ENCODE measurements at regions not wholly inside any gene's neighbourhood (a gene's known extent, or its start where the extent isn't known, plus 50 kb on each side); places are given as distances from the start of the nearest gene placed in this dataset.
A peak's percentile ranks its signal among the peaks of the same experiment; 100 is the strongest.

DNA sequence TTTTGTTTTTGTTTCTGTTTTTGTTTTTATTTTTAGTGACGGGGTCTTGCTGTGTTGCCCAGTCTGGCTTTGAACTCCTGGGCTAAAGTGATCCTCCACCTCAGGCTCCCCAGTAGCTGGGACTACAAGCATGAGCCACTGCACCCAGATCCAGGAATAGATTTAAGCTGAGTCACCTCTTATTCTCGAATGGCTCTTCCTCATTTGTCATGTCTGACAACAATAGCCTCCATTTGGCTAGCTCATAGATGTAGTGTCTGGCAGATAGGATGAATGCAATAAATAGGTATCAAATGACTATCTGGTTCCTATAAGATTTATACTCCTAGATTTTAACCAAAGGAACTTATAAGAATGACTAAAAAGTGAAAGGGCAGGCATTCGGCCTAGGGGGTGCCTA lies 172.9 kb downstream of the TMEM26 start:
- Histone ChIP-seq H4K20me1 (ENCODE audit: insufficient read depth, low read length) (no peaks in the 10 kb centered on the region), H3K9ac (ENCODE audit: low read depth, low read length) (no peak overlapping the region), H3K4me2 (ENCODE audit: insufficient read depth, low read length) (no peak overlapping the region), H3K9me3 (ENCODE audit: insufficient read depth, low read length, severe bottlenecking) (no peaks in the 10 kb centered on the region), H3K79me2 (ENCODE audit: insufficient read depth, low read length) (no peaks in the 10 kb centered on the region), H3K27ac (ENCODE audit: low read length) (no peak overlapping the region), H2AFZ (ENCODE audit: low read depth, low read length) (no peak overlapping the region), H3K36me3 (ENCODE audit: insufficient read depth, low read length) (no peaks in the 10 kb centered on the region), H3K4me3 (ENCODE audit: low read depth in 1 of 2, low read length in 2 of 2) (no peak overlapping the region), H3K27me3 (ENCODE audit: insufficient read depth, low read length, poor library complexity) (no peaks in the 10 kb centered on the region), H3K4me1 (ENCODE audit: insufficient read depth, low read length) (peaks cover 16% of the 10 kb centered on the region; the same call in 1 of the 2 replicates)
- no peak for DNase-seq
- no peak for ATAC-seq (ENCODE audit: insufficient read depth, low read depth)
- TF ChIP-seq, protein P1, sequence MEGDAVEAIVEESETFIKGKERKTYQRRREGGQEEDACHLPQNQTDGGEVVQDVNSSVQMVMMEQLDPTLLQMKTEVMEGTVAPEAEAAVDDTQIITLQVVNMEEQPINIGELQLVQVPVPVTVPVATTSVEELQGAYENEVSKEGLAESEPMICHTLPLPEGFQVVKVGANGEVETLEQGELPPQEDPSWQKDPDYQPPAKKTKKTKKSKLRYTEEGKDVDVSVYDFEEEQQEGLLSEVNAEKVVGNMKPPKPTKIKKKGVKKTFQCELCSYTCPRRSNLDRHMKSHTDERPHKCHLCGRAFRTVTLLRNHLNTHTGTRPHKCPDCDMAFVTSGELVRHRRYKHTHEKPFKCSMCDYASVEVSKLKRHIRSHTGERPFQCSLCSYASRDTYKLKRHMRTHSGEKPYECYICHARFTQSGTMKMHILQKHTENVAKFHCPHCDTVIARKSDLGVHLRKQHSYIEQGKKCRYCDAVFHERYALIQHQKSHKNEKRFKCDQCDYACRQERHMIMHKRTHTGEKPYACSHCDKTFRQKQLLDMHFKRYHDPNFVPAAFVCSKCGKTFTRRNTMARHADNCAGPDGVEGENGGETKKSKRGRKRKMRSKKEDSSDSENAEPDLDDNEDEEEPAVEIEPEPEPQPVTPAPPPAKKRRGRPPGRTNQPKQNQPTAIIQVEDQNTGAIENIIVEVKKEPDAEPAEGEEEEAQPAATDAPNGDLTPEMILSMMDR (IDR thresholded peaks at IDR 0.05; ENCODE audit: borderline replicate concordance, extremely low read depth, low read length, poor library complexity, severe bottlenecking) = no peak
- TF ChIP-seq EZH2 (IDR thresholded peaks at IDR 0.05; ENCODE audit: borderline replicate concordance, low read depth, low read length, severe bottlenecking) = no peak

DNA sequence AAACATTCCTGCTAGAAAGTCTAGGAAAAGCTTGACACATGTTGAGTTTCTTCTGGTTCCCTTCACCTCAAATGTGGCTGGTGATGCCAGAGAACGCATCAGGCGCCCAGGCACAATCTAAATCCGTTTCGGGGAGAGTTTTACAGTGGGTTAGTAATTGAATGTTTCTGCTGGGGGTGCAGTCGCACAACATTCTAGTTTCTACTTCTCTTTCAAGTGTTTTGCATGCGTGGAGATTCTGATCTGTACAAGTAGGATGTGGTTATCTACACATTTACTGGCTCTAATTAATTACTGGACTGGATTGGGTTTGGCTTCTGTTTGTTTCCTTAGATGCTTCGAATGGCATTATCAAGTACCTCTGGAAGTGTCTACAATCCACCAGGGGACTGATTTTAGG lies 173.8 kb downstream of the TMEM26 start:
- H3K4me1 ChIP-seq (ENCODE audit: insufficient read depth, low read length) = peaks cover 16% of the 10 kb centered on the region; the same call in 1 of the 2 replicates
- no peaks in the 10 kb centered on the region for H3K9me3 ChIP-seq (ENCODE audit: insufficient read depth, low read length, severe bottlenecking)
- DNase-seq (no peak), ATAC-seq (ENCODE audit: insufficient read depth, low read depth) (0 out of 3 replicates have a peak, but pooled peaks have one; percentile 45)
- no peak for TF ChIP-seq EZH2 (IDR thresholded peaks at IDR 0.05; ENCODE audit: borderline replicate concordance, low read depth, low read length, severe bottlenecking)
- TF ChIP-seq, protein P1 (IDR thresholded peaks at IDR 0.05; ENCODE audit: borderline replicate concordance, extremely low read depth, low read length, poor library complexity, severe bottlenecking) = no peak
- no peaks in the 10 kb centered on the region for H3K27me3 ChIP-seq (ENCODE audit: insufficient read depth, low read length, poor library complexity)
- H3K4me3 ChIP-seq (ENCODE audit: low read depth in 1 of 2, low read length in 2 of 2) = no peak overlapping the region
- H2AFZ ChIP-seq (ENCODE audit: low read depth, low read length) = no peak overlapping the region
- no peaks in the 10 kb centered on the region for H4K20me1 ChIP-seq (ENCODE audit: insufficient read depth, low read length)
- no peaks in the 10 kb centered on the region for H3K36me3 ChIP-seq (ENCODE audit: insufficient read depth, low read length)
- no peak overlapping the region for H3K4me2 ChIP-seq (ENCODE audit: insufficient read depth, low read length)
- no peak overlapping the region for H3K27ac ChIP-seq (ENCODE audit: low read length)
- no peak overlapping the region for H3K9ac ChIP-seq (ENCODE audit: low read depth, low read length)
- no peaks in the 10 kb centered on the region for H3K79me2 ChIP-seq (ENCODE audit: insufficient read depth, low read length)

DNA sequence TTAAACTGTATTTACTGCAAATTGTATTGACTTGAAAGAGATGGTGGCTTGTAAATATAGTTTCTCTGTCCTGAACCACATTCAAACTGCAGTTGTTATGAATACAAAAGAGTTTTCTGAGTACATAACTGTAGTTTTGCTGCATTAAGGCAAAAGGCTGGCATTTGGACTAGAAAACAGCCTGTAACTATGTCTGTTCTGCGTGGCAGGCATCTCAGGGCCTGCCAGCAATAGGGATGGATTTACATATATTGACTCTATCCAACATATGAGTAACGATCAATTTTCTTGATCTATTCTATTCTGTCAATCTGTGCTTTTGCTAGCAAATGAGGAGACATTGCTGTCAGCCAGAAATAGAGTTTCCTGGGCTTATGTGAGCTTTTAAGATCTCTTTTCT lies 174.6 kb downstream of the TMEM26 start:
- DNase-seq (no peak), ATAC-seq (ENCODE audit: insufficient read depth, low read depth) (no peak)
- Histone ChIP-seq H2AFZ (ENCODE audit: low read depth, low read length) (no peak overlapping the region), H3K79me2 (ENCODE audit: insufficient read depth, low read length) (no peaks in the 10 kb centered on the region), H3K36me3 (ENCODE audit: insufficient read depth, low read length) (no peaks in the 10 kb centered on the region), H4K20me1 (ENCODE audit: insufficient read depth, low read length) (no peaks in the 10 kb centered on the region), H3K27me3 (ENCODE audit: insufficient read depth, low read length, poor library complexity) (no peaks in the 10 kb centered on the region), H3K4me2 (ENCODE audit: insufficient read depth, low read length) (no peak overlapping the region), H3K9me3 (ENCODE audit: insufficient read depth, low read length, severe bottlenecking) (no peaks in the 10 kb centered on the region), H3K9ac (ENCODE audit: low read depth, low read length) (no peak overlapping the region), H3K4me1 (ENCODE audit: insufficient read depth, low read length) (peaks cover 8% of the 10 kb centered on the region; the same call in 1 of the 2 replicates), H3K4me3 (ENCODE audit: low read depth in 1 of 2, low read length in 2 of 2) (no peak overlapping the region), H3K27ac (ENCODE audit: low read length) (no peak overlapping the region)
- TF ChIP-seq, protein P1 (IDR thresholded peaks at IDR 0.05; ENCODE audit: borderline replicate concordance, extremely low read depth, low read length, poor library complexity, severe bottlenecking) = no peak
- TF ChIP-seq EZH2 (IDR thresholded peaks at IDR 0.05; ENCODE audit: borderline replicate concordance, low read depth, low read length, severe bottlenecking) = no peak

GRCh38 chr10:61272781-61273180 lies 180.4 kb downstream of the TMEM26 start:
- H3K9me3 ChIP-seq (ENCODE audit: insufficient read depth, low read length, severe bottlenecking) = no peaks in the 10 kb centered on the region
- no peaks in the 10 kb centered on the region for H3K27me3 ChIP-seq (ENCODE audit: insufficient read depth, low read length, poor library complexity)
- H2AFZ ChIP-seq (ENCODE audit: low read depth, low read length) = no peak overlapping the region
- no peak for TF ChIP-seq EZH2 (IDR thresholded peaks at IDR 0.05; ENCODE audit: borderline replicate concordance, low read depth, low read length, severe bottlenecking)
- TF ChIP-seq, protein P1 (IDR thresholded peaks at IDR 0.05; ENCODE audit: borderline replicate concordance, extremely low read depth, low read length, poor library complexity, severe bottlenecking) = no peak
- no peaks in the 10 kb centered on the region for H4K20me1 ChIP-seq (ENCODE audit: insufficient read depth, low read length)
- no peak for ATAC-seq (ENCODE audit: insufficient read depth, low read depth)
- H3K4me2 ChIP-seq (ENCODE audit: insufficient read depth, low read length) = no peak overlapping the region
- no peak overlapping the region for H3K9ac ChIP-seq (ENCODE audit: low read depth, low read length)
- no peaks in the 10 kb centered on the region for H3K36me3 ChIP-seq (ENCODE audit: insufficient read depth, low read length)
- H3K79me2 ChIP-seq (ENCODE audit: insufficient read depth, low read length) = no peaks in the 10 kb centered on the region
- no peak overlapping the region for H3K4me3 ChIP-seq (ENCODE audit: low read depth in 1 of 2, low read length in 2 of 2)
- H3K4me1 ChIP-seq (ENCODE audit: insufficient read depth, low read length) = no peaks in the 10 kb centered on the region
- DNase-seq = no peak
- H3K27ac ChIP-seq (ENCODE audit: low read length) = no peak overlapping the region
